ENCODE measurements at regions not wholly inside any gene's neighbourhood (a gene's known extent, or its start where the extent isn't known, plus 50 kb on each side); places are given as distances from the start of the nearest gene placed in this dataset.

DNA sequence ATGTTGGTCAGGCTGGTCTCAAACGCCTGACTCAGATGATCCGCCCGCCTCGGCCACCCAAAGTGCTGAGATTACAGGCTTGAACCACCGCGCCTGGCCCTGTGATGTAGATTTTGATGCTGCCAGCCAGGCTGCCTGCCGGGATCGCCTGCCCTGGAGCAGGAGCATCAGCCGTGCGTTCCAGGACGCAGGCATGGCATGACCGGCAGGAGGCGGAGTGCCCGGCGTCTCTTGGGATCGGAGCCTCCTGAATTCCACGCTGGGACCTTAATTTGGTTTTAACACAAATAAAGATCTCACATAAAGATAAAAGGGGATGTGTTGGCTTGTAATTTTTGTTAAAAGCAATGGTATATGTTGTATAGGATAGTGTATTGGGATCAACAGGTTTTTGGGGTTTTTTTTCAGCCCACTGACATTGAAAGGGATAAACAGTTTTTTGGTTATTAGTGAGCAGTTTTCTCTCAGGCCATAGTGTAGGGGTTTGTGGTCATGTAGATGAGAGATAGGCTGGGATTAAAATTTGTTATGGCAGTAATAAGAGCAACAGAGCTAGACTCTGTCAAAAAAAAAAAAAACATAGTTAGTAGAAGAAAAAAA, 1406.4 kb downstream of the UQCRFS1 start:
- TF ChIP-seq, protein P1, sequence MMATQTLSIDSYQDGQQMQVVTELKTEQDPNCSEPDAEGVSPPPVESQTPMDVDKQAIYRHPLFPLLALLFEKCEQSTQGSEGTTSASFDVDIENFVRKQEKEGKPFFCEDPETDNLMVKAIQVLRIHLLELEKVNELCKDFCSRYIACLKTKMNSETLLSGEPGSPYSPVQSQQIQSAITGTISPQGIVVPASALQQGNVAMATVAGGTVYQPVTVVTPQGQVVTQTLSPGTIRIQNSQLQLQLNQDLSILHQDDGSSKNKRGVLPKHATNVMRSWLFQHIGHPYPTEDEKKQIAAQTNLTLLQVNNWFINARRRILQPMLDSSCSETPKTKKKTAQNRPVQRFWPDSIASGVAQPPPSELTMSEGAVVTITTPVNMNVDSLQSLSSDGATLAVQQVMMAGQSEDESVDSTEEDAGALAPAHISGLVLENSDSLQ (IDR thresholded peaks at IDR 0.05), result no peak
- TF ChIP-seq TARDBP (IDR thresholded peaks at IDR 0.05) (no peak), FOXK2 (IDR thresholded peaks at IDR 0.05) (no peak), HDGF (IDR thresholded peaks at IDR 0.05; ENCODE audit: borderline replicate concordance) (no peak), FOXM1 (IDR thresholded peaks at IDR 0.05; ENCODE audit: borderline replicate concordance) (no peak), LEF1 (IDR thresholded peaks at IDR 0.05; ENCODE audit: borderline replicate concordance) (no peak), ELF4 (IDR thresholded peaks at IDR 0.05) (no peak), NFRKB (IDR thresholded peaks at IDR 0.05) (no peak)
